K562 (cell line): ENCODE measurements at regions not wholly inside any gene's neighbourhood (a gene's known extent, or its start where the extent isn't known, plus 50 kb on each side); places are given as distances from the start of the nearest gene placed in this dataset.

Experiments
- ATAC-seq: fragments of 200-7000 bp; cut with Tn5 transposase; 3 replicates; pipeline ENCODE4 v1.9.1; 2020; ENCODE audit warnings: moderate library complexity
- BruUV-seq: library from RNA; stranded (reverse); fragments of 400-500 nt; replicated peaks from 2 replicates; lab custom pipeline; 2021; lab: Mats Ljungman, UMichigan
- CTCF ChIA-PET: fragments of 300-600 bp; formaldehyde crosslinking; extraction: SDS; loops from one replicate; lab custom pipeline; 2021; ENCODE audit warnings: low intra/inter-chr PET ratio; lab: Yijun Ruan, JAX
- POLR2A ChIA-PET: fragments of 300-600, 350-650 bp; sonication (Branson Sonifier 250); formaldehyde crosslinking; extraction: SDS; loops from one replicate; lab custom pipeline; 2021; ENCODE audit warnings: antibody characterized with exemption, inconsistent platforms; lab: Yijun Ruan, JAX
- DNase-seq, 4 experiments: peaks; one replicate each; pipeline versions ENCODE4 v3.0.0 to v3.0.0-alpha.2; 2011 to 2018; ENCODE audit warnings: low spot score in 3 of 4, mixed read lengths in 3 of 4; ENCODE audit errors: extremely low read depth in 1 of 4
- FAIRE-seq: peaks from 2 replicates; lab custom pipeline; 2011; peaks lifted over from hg19 to GRCh38; lab: Jason Lieb, UNC
- H2AFZ ChIP-seq: 2 replicates; pipeline ENCODE4 v1.6.0; 2011; ENCODE audit warnings: low read depth, low read length, control low read depth, inconsistent platforms
- H3K27ac ChIP-seq: fragments of 200-600 bp; 3 replicates; pipeline ENCODE4 v1.8.0; 2011; ENCODE audit warnings: low read depth, mild to moderate bottlenecking, control low read depth, inconsistent platforms, low read length, moderate library complexity, mixed read lengths; ENCODE audit errors: extremely low read depth
- H3K27me3 ChIP-seq, 2 experiments: fragments of 300-600 bp in 1 of 2; 2 replicates in 1 of 2; 3 replicates in 1 of 2; pipeline versions ENCODE4 v1.6.0 to v1.8.0; 2011; ENCODE audit warnings: inconsistent platforms in 2 of 2, low read length in 2 of 2, mild to moderate bottlenecking in 1 of 2, mixed read lengths in 1 of 2, moderate library complexity in 1 of 2; ENCODE audit not compliant: control insufficient read depth in 2 of 2, insufficient read depth in 2 of 2
- H3K36me3 ChIP-seq: fragments of 300-600 bp; 3 replicates; pipeline ENCODE4 v1.8.0; 2011; ENCODE audit warnings: mild to moderate bottlenecking, low read length, inconsistent platforms; ENCODE audit not compliant: control insufficient read depth, insufficient read depth
- H3K4me1 ChIP-seq, 2 experiments: fragments of 200-600 bp in 1 of 2; replicated peaks in 1 of 2; 2 replicates in 1 of 2; 3 replicates in 1 of 2; pipeline versions ENCODE4 v1.5.1 to v1.8.0; 2011; ENCODE audit warnings: inconsistent platforms in 2 of 2, low read length in 2 of 2, mild to moderate bottlenecking in 1 of 2, mixed read lengths in 1 of 2, moderate library complexity in 1 of 2; ENCODE audit not compliant: control insufficient read depth in 2 of 2, insufficient read depth in 2 of 2
- H3K4me2 ChIP-seq: 2 replicates; pipeline ENCODE4 v1.6.1; 2011; ENCODE audit warnings: low read length, control low read depth, inconsistent platforms, mixed read lengths; ENCODE audit not compliant: insufficient read depth
- H3K4me3 ChIP-seq: fragments of 200-600 bp; sonication (generic), shearing (Covaris generic); 2 replicates; pipeline ENCODE4 v1.5.1; 2016; ENCODE audit warnings: control low read depth, inconsistent platforms
- H3K79me2 ChIP-seq: fragments of 200-600 bp; 3 replicates; pipeline ENCODE4 v1.8.0; 2011; ENCODE audit warnings: low read length, inconsistent platforms; ENCODE audit not compliant: control insufficient read depth, insufficient read depth
- H3K9ac ChIP-seq, 2 experiments: 2 replicates each; pipeline versions ENCODE4 v1.6.0 to v1.6.1; 2011; ENCODE audit warnings: low read depth in 2 of 2, low read length in 2 of 2, control low read depth in 1 of 2, inconsistent platforms in 1 of 2, mild to moderate bottlenecking in 1 of 2, mixed read lengths in 1 of 2; ENCODE audit not compliant: insufficient read depth in 1 of 2
- H3K9me1 ChIP-seq: one replicate; pipeline ENCODE4 v1.6.0; 2011; ENCODE audit warnings: inconsistent platforms, mild to moderate bottlenecking, low read length, moderate library complexity; ENCODE audit not compliant: control insufficient read depth, insufficient read depth
- H3K9me3 ChIP-seq: replicated peaks from 2 replicates; pipeline ENCODE4 v1.5.1; 2011; ENCODE audit warnings: low read depth, low read length, inconsistent platforms; ENCODE audit not compliant: control insufficient read depth, insufficient read depth
- H4K20me1 ChIP-seq: replicated peaks from 2 replicates; pipeline ENCODE4 v1.6.1; 2011; ENCODE audit warnings: low read length, inconsistent platforms, mixed read lengths; ENCODE audit not compliant: control insufficient read depth, insufficient read depth
- CBX3 ChIP-seq, 2 experiments: IDR thresholded peaks; 1 replicate in 1 of 2; 2 replicates in 1 of 2; pipeline ENCODE4 v1.6.1; 2012; ENCODE audit warnings: inconsistent platforms in 2 of 2, low read length in 2 of 2, borderline replicate concordance in 1 of 2, control low read depth in 1 of 2
- GATAD2B ChIP-seq: fragments of 450-650 bp; IDR thresholded peaks from 2 replicates; pipeline ENCODE4 v1.6.1; 2017; ENCODE audit warnings: mild to moderate bottlenecking, borderline replicate concordance
- MEF2D ChIP-seq: conservative IDR thresholded peaks from 2 replicates; pipeline ENCODE4 v1.6.1; 2016; ENCODE audit warnings: low read depth, missing genetic modification characterization, missing compliant biosample characterization
- PHB ChIP-seq: fragments of 250-450 bp; sonication (Bioruptor Pico); IDR thresholded peaks from 2 replicates; pipeline ENCODE4 v1.5.0; 2021
- SREBF1 ChIP-seq: fragments of 150-350 bp; IDR thresholded peaks from 2 replicates; pipeline ENCODE4 v1.6.1; 2014; ENCODE audit warnings: antibody characterized with exemption, low read depth, low read length, borderline replicate concordance
- SRF ChIP-seq, 2 experiments: fragments of 250-450, 450-650 bp in 1 of 2; sonication (Bioruptor Pico) in 1 of 2; sonication (generic) in 1 of 2; formaldehyde crosslinking; IDR thresholded peaks; 2 replicates each; pipeline versions ENCODE4 v1.5.0 to v1.5.1; 2020 to 2022; ENCODE audit warnings: mild to moderate bottlenecking in 1 of 2, missing genetic modification reagents in 1 of 2
- USF1 ChIP-seq: sonication (generic); formaldehyde crosslinking; IDR thresholded peaks from 2 replicates; pipeline ENCODE4 v1.9.0; 2022; ENCODE audit warnings: mild to moderate bottlenecking, missing genetic modification reagents
- ZBTB33 ChIP-seq: sonication (generic); formaldehyde crosslinking; IDR thresholded peaks from 2 replicates; pipeline ENCODE4 v1.8.1; 2023; ENCODE audit warnings: mild to moderate bottlenecking, missing genetic modification reagents
- ZNF263 ChIP-seq: sonication (generic); formaldehyde crosslinking; IDR thresholded peaks from 2 replicates; pipeline ENCODE4 v1.8.0; 2022; ENCODE audit warnings: mild to moderate bottlenecking, missing genetic modification reagents, borderline replicate concordance
- ZNF76 ChIP-seq: fragments of 250-450 bp; sonication (Bioruptor Pico); IDR thresholded peaks from 2 replicates; pipeline ENCODE4 v1.4.0; 2020; ENCODE audit warnings: mild to moderate bottlenecking, moderate library complexity, borderline replicate concordance
- WGBS: fragments of 100-300 bp; shearing (Covaris generic); methylation state at CpG from one replicate; pipeline ENCODE4 v1.1.6; 2016; ENCODE audit warnings: low coverage, mixed read lengths; ENCODE audit not compliant: insufficient coverage; ENCODE audit errors: missing lambda C conversion rate; 5-methylcytosine and 5-hydroxymethylcytosine counted together
- in situ Hi-C: fragments of 300-500 bp; cut with MboI; formaldehyde crosslinking; loops from 4 replicates; pipeline ENCODE4 v1.15.0; 2018; ENCODE audit warnings: inconsistent platforms, mixed read lengths
- intact Hi-C: fragments of 100-400 bp; cut with micrococcal nuclease; formaldehyde crosslinking; loops from 2 replicates; pipeline ENCODE4 v1.14.2; 2022
- TF ChIP-seq, protein P1 (sequence below), 2 experiments: fragments of 200-800 bp in 1 of 2; sonication (Bioruptor generic) in 1 of 2; sonication (generic) in 1 of 2; formaldehyde crosslinking in 1 of 2; IDR thresholded peaks in 1 of 2; conservative IDR thresholded peaks in 1 of 2; 2 replicates each; pipeline versions ENCODE4 v1.5.0 to v1.6.1; 2016 to 2020; ENCODE audit warnings: missing compliant biosample characterization in 1 of 2, missing genetic modification characterization in 1 of 2, missing genetic modification reagents in 1 of 2
- TF ChIP-seq, protein P2 (sequence below): fragments of 200-400 bp; formaldehyde crosslinking; IDR thresholded peaks from 2 replicates; pipeline ENCODE4 v1.6.1; 2017; ENCODE audit warnings: mild to moderate bottlenecking, low read depth, low read length, moderate library complexity

GRCh38 chr2:142180820-142181533, 50.2 kb upstream of the LRP1B start:
- Histone ChIP-seq H3K9ac (no peak overlapping the region), H3K9me3 (no peaks in the 10 kb centered on the region), H3K4me2 (no peak overlapping the region), H3K27me3 (no peaks in the 10 kb centered on the region), H3K36me3 (no peaks in the 10 kb centered on the region), H2AFZ (no peak overlapping the region), H4K20me1 (no peaks in the 10 kb centered on the region), H3K9me1 (no peaks in the 10 kb centered on the region)
- no TSS peak for BruUV-seq
- intact Hi-C loops (no loop called here), in situ Hi-C loops (no loop called here)
- no peak for ATAC-seq
- CTCF ChIA-PET, result no interaction called here
- TF ChIP-seq ZNF76 (CRISPR knock-in tag), result no peak
- no peak for TF ChIP-seq MEF2D (tag)
- TF ChIP-seq SREBF1, result no peak
- TF ChIP-seq, protein P1, sequence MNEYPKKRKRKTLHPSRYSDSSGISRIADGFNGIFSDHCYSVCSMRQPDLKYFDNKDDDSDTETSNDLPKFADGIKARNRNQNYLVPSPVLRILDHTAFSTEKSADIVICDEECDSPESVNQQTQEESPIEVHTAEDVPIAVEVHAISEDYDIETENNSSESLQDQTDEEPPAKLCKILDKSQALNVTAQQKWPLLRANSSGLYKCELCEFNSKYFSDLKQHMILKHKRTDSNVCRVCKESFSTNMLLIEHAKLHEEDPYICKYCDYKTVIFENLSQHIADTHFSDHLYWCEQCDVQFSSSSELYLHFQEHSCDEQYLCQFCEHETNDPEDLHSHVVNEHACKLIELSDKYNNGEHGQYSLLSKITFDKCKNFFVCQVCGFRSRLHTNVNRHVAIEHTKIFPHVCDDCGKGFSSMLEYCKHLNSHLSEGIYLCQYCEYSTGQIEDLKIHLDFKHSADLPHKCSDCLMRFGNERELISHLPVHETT (CRISPR knock-in tag; conservative IDR thresholded peaks at IDR 0.05 in 1 of 2, IDR thresholded peaks at IDR 0.05 in 1 of 2), result no peak
- TF ChIP-seq, protein P2, sequence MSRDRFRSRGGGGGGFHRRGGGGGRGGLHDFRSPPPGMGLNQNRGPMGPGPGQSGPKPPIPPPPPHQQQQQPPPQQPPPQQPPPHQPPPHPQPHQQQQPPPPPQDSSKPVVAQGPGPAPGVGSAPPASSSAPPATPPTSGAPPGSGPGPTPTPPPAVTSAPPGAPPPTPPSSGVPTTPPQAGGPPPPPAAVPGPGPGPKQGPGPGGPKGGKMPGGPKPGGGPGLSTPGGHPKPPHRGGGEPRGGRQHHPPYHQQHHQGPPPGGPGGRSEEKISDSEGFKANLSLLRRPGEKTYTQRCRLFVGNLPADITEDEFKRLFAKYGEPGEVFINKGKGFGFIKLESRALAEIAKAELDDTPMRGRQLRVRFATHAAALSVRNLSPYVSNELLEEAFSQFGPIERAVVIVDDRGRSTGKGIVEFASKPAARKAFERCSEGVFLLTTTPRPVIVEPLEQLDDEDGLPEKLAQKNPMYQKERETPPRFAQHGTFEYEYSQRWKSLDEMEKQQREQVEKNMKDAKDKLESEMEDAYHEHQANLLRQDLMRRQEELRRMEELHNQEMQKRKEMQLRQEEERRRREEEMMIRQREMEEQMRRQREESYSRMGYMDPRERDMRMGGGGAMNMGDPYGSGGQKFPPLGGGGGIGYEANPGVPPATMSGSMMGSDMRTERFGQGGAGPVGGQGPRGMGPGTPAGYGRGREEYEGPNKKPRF, result no peak
- TF ChIP-seq USF1 (CRISPR knock-in tag), result no peak
- no peak for TF ChIP-seq SRF (CRISPR knock-in tag; IDR thresholded peaks at IDR 0.05)
- no peak for TF ChIP-seq ZBTB33 (CRISPR knock-in tag)
- no peak for TF ChIP-seq GATAD2B
- no peak for TF ChIP-seq PHB
- TF ChIP-seq CBX3 (IDR thresholded peaks at IDR 0.05; ENCODE audit: borderline replicate concordance in 1 of 2, low read length in 2 of 2), result no peak
- TF ChIP-seq ZNF263 (CRISPR knock-in tag), result no peak
- TF ChIP-seq, all 486 proteins: peak for 0
- POLR2A ChIA-PET, result no interaction called here
- DNase-seq (peak in 1 of 4 experiments; percentile 10), FAIRE-seq (no peak)
- no peak overlapping the region for H3K4me3 ChIP-seq
- no peaks in the 10 kb centered on the region for H3K4me1 ChIP-seq
- no peaks in the 10 kb centered on the region for H3K79me2 ChIP-seq
- no peak overlapping the region for H3K27ac ChIP-seq
- 4% methylated on average over 20 of the region's 22 CpGs for WGBS
